ENCODE measurements at regions not wholly inside any gene's neighbourhood (a gene's known extent, or its start where the extent isn't known, plus 50 kb on each side); places are given as distances from the start of the nearest gene placed in this dataset.
"Not testable (repeated sequence)": the region's sequence is repeated elsewhere in the genome, so short reads cannot be mapped to it uniquely, and the experiment has no call there.

- DNase-seq (ENCODE audit: missing footprints); ATAC-seq; intact Hi-C loops (cut with DNase I): not testable (repeated sequence)
These were observed 154.2 kb upstream of the RASSF8 start for GRCh38 chr12:25804286-25804685.

GRCh38 chr12:25806271-25806670 lies 152.2 kb upstream of the RASSF8 start:
- intact Hi-C loops (cut with DNase I): no loop called here
- no peak for DNase-seq (ENCODE audit: missing footprints)
- no peak for ATAC-seq

- DNase-seq (ENCODE audit: missing footprints) (no peak), ATAC-seq (no peak)
- intact Hi-C loops (cut with DNase I): no loop called here
These were observed 149.9 kb upstream of the RASSF8 start for GRCh38 chr12:25808604-25809003.

- no peak for ATAC-seq
- intact Hi-C loops (cut with DNase I): no loop called here
- DNase-seq (ENCODE audit: missing footprints): no peak
These were observed 147.8 kb upstream of the RASSF8 start for GRCh38 chr12:25810683-25811082.

- DNase-seq (ENCODE audit: missing footprints) (no peak), ATAC-seq (no peak)
- intact Hi-C loops (cut with DNase I): no loop called here
These were observed 146.8 kb upstream of the RASSF8 start for GRCh38 chr12:25811656-25812126.

- no peak for DNase-seq (ENCODE audit: missing footprints)
- intact Hi-C loops (cut with DNase I): no loop called here
- no peak for ATAC-seq
These were observed 146.2 kb upstream of the RASSF8 start for GRCh38 chr12:25812295-25812694.

- intact Hi-C loops (cut with DNase I): no loop called here
- no peak for ATAC-seq
- DNase-seq (ENCODE audit: missing footprints): no peak
These were observed 144.6 kb upstream of the RASSF8 start for GRCh38 chr12:25813843-25814242.

- intact Hi-C loops (cut with DNase I): no loop called here
- DNase-seq (ENCODE audit: missing footprints) (no peak), ATAC-seq (no peak)
These were observed 141.8 kb upstream of the RASSF8 start for GRCh38 chr12:25816637-25817036.

GRCh38 chr12:25817166-25817565 lies 141.3 kb upstream of the RASSF8 start:
- DNase-seq (ENCODE audit: missing footprints) (no peak), ATAC-seq (no peak)
- intact Hi-C loops (cut with DNase I): no loop called here

- intact Hi-C loops (cut with DNase I): no loop called here
- DNase-seq (ENCODE audit: missing footprints): no peak
- no peak for ATAC-seq
These were observed 139.7 kb upstream of the RASSF8 start for GRCh38 chr12:25818596-25819390.

GRCh38 chr12:25819691-25820090 lies 138.8 kb upstream of the RASSF8 start:
- intact Hi-C loops (cut with DNase I): no loop called here
- no peak for DNase-seq (ENCODE audit: missing footprints)
- no peak for ATAC-seq

GRCh38 chr12:25822281-25822680 lies 136.2 kb upstream of the RASSF8 start:
- ATAC-seq (no peak), DNase-seq (ENCODE audit: missing footprints) (no peak)
- intact Hi-C loops (cut with DNase I): no loop called here

- DNase-seq (ENCODE audit: missing footprints): no peak
- ATAC-seq: peak; percentile 84
- intact Hi-C loops (cut with DNase I): no loop called here
These were observed 133.7 kb upstream of the RASSF8 start for GRCh38 chr12:25824734-25825133.

- no peak for DNase-seq (ENCODE audit: missing footprints)
- intact Hi-C loops (cut with DNase I): no loop called here
- ATAC-seq: no peak
These were observed 133.0 kb upstream of the RASSF8 start for GRCh38 chr12:25825446-25825845.

GRCh38 chr12:25827141-25827540 lies 131.3 kb upstream of the RASSF8 start:
- intact Hi-C loops (cut with DNase I): no loop called here
- DNase-seq (ENCODE audit: missing footprints): no peak
- ATAC-seq: no peak

- intact Hi-C loops (cut with DNase I): no loop called here
- ATAC-seq (no peak), DNase-seq (ENCODE audit: missing footprints) (no peak)
These were observed 130.7 kb upstream of the RASSF8 start for GRCh38 chr12:25827747-25828146.

GRCh38 chr12:25828188-25828587 lies 130.3 kb upstream of the RASSF8 start:
- no peak for DNase-seq (ENCODE audit: missing footprints)
- intact Hi-C loops (cut with DNase I): no loop called here
- ATAC-seq: no peak

GRCh38 chr12:25829192-25829591 lies 129.3 kb upstream of the RASSF8 start:
- ATAC-seq (peak; percentile 42), DNase-seq (ENCODE audit: missing footprints) (no peak)
- intact Hi-C loops (cut with DNase I): no loop called here

- intact Hi-C loops (cut with DNase I): no loop called here
- no peak for ATAC-seq
- DNase-seq (ENCODE audit: missing footprints): no peak
These were observed 128.0 kb upstream of the RASSF8 start for GRCh38 chr12:25830456-25830855.

GRCh38 chr12:25833657-25834056 lies 124.8 kb upstream of the RASSF8 start:
- intact Hi-C loops (cut with DNase I): no loop called here
- DNase-seq (ENCODE audit: missing footprints) (no peak), ATAC-seq (no peak)

GRCh38 chr12:25835385-25835784 lies 123.1 kb upstream of the RASSF8 start:
- no peak for ATAC-seq
- intact Hi-C loops (cut with DNase I): no loop called here
- DNase-seq (ENCODE audit: missing footprints): no peak
